ENCODE measurements at regions not wholly inside any gene's neighbourhood (a gene's known extent, or its start where the extent isn't known, plus 50 kb on each side); places are given as distances from the start of the nearest gene placed in this dataset.

DNA sequence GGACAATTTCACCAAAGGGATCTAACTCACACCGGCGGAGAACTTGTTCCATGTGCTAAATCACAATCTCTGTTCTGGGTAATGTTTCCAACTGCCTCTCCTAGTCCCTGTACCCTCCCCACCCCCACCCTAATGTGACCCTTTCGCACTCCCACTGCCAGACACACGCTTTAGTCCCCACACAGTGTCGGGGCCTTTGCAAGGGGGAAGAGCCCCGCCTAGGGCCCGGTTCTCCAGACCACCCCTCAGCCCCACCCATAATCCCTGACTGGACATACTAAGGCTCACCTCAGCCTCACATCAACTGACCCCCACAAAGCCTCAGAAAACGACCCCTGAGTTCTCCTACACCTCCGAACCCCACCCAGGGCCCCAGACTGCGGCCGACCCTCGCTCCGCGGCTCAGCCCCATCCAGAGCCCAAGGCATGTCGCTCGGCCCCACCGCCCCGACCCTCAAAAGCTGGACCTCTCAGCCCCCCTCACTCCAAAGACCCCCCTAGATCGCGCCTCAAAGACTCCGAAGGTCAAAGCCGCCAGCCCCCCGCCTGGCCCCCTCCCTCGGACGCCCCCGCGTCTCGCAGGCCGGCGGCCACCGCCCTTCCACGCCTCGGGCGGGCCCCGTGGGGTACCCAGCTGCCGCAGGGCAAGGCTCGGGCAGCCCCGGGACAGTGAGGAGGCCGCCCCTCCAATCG lies 72.0 kb upstream of the MAP4 start (continued):
- TF ChIP-seq, protein P1, sequence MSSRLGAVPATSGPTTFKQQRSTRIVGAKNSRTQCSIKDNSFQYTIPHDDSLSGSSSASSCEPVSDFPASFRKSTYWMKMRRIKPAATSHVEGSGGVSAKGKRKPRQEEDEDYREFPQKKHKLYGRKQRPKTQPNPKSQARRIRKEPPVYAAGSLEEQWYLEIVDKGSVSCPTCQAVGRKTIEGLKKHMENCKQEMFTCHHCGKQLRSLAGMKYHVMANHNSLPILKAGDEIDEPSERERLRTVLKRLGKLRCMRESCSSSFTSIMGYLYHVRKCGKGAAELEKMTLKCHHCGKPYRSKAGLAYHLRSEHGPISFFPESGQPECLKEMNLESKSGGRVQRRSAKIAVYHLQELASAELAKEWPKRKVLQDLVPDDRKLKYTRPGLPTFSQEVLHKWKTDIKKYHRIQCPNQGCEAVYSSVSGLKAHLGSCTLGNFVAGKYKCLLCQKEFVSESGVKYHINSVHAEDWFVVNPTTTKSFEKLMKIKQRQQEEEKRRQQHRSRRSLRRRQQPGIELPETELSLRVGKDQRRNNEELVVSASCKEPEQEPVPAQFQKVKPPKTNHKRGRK (tag; IDR thresholded peaks at IDR 0.05) = no peak
- TF ChIP-seq MXI1 (IDR thresholded peaks at IDR 0.05; ENCODE audit: low read depth, low read length) (no peak), YBX1 (IDR thresholded peaks at IDR 0.05) (no peak), NCOA1 (IDR thresholded peaks at IDR 0.05; ENCODE audit: low read depth) (no peak), CREB1 (IDR thresholded peaks at IDR 0.05) (no peak), CREB1 (CRISPR knock-in tag; IDR thresholded peaks at IDR 0.05) (no peak), ZKSCAN8 (CRISPR knock-in tag; IDR thresholded peaks at IDR 0.05) (no peak), CBX8 (IDR thresholded peaks at IDR 0.05; ENCODE audit: borderline replicate concordance, extremely low read depth, low read depth, low read length, poor library complexity, severe bottlenecking) (no peak), ZNF551 (CRISPR knock-in tag; IDR thresholded peaks at IDR 0.05) (no peak), FOXM1 (IDR thresholded peaks at IDR 0.05; ENCODE audit: low read depth) (no peak), FOXM1 (CRISPR knock-in tag; IDR thresholded peaks at IDR 0.05; ENCODE audit: low read depth) (no peak), FOSL1 (tag; conservative IDR thresholded peaks at IDR 0.05) (no peak), SNIP1 (IDR thresholded peaks at IDR 0.05; ENCODE audit: low read depth) (no peak)
- TF ChIP-seq, protein P2, sequence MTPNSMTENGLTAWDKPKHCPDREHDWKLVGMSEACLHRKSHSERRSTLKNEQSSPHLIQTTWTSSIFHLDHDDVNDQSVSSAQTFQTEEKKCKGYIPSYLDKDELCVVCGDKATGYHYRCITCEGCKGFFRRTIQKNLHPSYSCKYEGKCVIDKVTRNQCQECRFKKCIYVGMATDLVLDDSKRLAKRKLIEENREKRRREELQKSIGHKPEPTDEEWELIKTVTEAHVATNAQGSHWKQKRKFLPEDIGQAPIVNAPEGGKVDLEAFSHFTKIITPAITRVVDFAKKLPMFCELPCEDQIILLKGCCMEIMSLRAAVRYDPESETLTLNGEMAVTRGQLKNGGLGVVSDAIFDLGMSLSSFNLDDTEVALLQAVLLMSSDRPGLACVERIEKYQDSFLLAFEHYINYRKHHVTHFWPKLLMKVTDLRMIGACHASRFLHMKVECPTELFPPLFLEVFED (CRISPR knock-in tag; conservative IDR thresholded peaks at IDR 0.05) = no peak
- TF ChIP-seq, protein P3, sequence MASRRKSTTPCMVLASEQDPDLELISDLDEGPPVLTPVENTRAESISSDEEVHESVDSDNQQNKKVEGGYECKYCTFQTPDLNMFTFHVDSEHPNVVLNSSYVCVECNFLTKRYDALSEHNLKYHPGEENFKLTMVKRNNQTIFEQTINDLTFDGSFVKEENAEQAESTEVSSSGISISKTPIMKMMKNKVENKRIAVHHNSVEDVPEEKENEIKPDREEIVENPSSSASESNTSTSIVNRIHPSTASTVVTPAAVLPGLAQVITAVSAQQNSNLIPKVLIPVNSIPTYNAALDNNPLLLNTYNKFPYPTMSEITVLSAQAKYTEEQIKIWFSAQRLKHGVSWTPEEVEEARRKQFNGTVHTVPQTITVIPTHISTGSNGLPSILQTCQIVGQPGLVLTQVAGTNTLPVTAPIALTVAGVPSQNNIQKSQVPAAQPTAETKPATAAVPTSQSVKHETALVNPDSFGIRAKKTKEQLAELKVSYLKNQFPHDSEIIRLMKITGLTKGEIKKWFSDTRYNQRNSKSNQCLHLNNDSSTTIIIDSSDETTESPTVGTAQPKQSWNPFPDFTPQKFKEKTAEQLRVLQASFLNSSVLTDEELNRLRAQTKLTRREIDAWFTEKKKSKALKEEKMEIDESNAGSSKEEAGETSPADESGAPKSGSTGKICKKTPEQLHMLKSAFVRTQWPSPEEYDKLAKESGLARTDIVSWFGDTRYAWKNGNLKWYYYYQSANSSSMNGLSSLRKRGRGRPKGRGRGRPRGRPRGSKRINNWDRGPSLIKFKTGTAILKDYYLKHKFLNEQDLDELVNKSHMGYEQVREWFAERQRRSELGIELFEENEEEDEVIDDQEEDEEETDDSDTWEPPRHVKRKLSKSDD (conservative IDR thresholded peaks at IDR 0.05; ENCODE audit: low read length) = no peak
- TF ChIP-seq, protein P4, sequence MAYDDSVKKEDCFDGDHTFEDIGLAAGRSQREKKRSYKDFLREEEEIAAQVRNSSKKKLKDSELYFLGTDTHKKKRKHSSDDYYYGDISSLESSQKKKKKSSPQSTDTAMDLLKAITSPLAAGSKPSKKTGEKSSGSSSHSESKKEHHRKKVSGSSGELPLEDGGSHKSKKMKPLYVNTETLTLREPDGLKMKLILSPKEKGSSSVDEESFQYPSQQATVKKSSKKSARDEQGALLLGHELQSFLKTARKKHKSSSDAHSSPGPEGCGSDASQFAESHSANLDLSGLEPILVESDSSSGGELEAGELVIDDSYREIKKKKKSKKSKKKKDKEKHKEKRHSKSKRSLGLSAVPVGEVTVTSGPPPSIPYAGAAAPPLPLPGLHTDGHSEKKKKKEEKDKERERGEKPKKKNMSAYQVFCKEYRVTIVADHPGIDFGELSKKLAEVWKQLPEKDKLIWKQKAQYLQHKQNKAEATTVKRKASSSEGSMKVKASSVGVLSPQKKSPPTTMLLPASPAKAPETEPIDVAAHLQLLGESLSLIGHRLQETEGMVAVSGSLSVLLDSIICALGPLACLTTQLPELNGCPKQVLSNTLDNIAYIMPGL (CRISPR knock-in tag; IDR thresholded peaks at IDR 0.05) = no peak
- TF ChIP-seq, protein P5, sequence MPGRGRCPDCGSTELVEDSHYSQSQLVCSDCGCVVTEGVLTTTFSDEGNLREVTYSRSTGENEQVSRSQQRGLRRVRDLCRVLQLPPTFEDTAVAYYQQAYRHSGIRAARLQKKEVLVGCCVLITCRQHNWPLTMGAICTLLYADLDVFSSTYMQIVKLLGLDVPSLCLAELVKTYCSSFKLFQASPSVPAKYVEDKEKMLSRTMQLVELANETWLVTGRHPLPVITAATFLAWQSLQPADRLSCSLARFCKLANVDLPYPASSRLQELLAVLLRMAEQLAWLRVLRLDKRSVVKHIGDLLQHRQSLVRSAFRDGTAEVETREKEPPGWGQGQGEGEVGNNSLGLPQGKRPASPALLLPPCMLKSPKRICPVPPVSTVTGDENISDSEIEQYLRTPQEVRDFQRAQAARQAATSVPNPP (IDR thresholded peaks at IDR 0.05; ENCODE audit: borderline replicate concordance, insufficient read depth, insufficient read length) = no peak
- TF ChIP-seq, protein P6, sequence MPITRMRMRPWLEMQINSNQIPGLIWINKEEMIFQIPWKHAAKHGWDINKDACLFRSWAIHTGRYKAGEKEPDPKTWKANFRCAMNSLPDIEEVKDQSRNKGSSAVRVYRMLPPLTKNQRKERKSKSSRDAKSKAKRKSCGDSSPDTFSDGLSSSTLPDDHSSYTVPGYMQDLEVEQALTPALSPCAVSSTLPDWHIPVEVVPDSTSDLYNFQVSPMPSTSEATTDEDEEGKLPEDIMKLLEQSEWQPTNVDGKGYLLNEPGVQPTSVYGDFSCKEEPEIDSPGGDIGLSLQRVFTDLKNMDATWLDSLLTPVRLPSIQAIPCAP (CRISPR knock-in tag; IDR thresholded peaks at IDR 0.05; ENCODE audit: borderline replicate concordance) = no peak
